Common myeloid progenitor, CD34-positive (primary cell): ENCODE measurements at regions not wholly inside any gene's neighbourhood (a gene's known extent, or its start where the extent isn't known, plus 50 kb on each side); places are given as distances from the start of the nearest gene placed in this dataset.

ENCODE experiments used
- CTCF ChIA-PET: fragments of 350-600 bp; sonication (Branson Sonifier 250); formaldehyde crosslinking; loops from one replicate; lab custom pipeline; 2021; ENCODE audit warnings: antibody characterized with exemption; lab: Charles Lee
- POLR2A ChIA-PET: fragments of 350-600 bp; sonication (Branson Sonifier 250); formaldehyde crosslinking; loops from one replicate; lab custom pipeline; 2021; ENCODE audit warnings: antibody characterized with exemption; lab: Charles Lee
- DNase-seq, 3 donors: peaks; one replicate each; pipeline versions ENCODE4 v3.0.0 to v3.0.0-alpha.2; 2013
- H3K27ac ChIP-seq, 2 experiments: 1 replicate in 1 of 2; 2 replicates in 1 of 2; pipeline ENCODE4 v1.7.0; 2013; ENCODE audit warnings: inconsistent platforms in 2 of 2, low read length in 2 of 2, mild to moderate bottlenecking in 2 of 2, low read depth in 1 of 2, moderate library complexity in 1 of 2; ENCODE audit not compliant: severe bottlenecking in 2 of 2, insufficient read depth in 1 of 2, poor library complexity in 1 of 2
- H3K27me3 ChIP-seq, 5 experiments: replicated peaks in 2 of 5; 1 replicate in 3 of 5; 2 replicates in 2 of 5; pipeline versions ENCODE4 v1.6.1 to v1.7.0; 2013; ENCODE audit warnings: low read length in 4 of 5, mild to moderate bottlenecking in 2 of 5, moderate library complexity in 2 of 5, inconsistent platforms in 1 of 5; ENCODE audit not compliant: insufficient read depth in 5 of 5, control insufficient read depth in 4 of 5
- H3K36me3 ChIP-seq, 4 experiments: 1 replicate in 2 of 4; 2 replicates in 2 of 4; pipeline versions ENCODE4 v1.6.1 to v1.7.0; 2013; ENCODE audit warnings: low read length in 3 of 4, control low read depth in 1 of 4, mild to moderate bottlenecking in 1 of 4; ENCODE audit not compliant: control insufficient read depth in 4 of 4, insufficient read depth in 4 of 4
- H3K4me1 ChIP-seq, 4 experiments: 1 replicate in 3 of 4; 2 replicates in 1 of 4; pipeline versions ENCODE4 v1.6.1 to v1.7.1; 2013; ENCODE audit warnings: low read length in 3 of 4, mild to moderate bottlenecking in 3 of 4, control low read depth in 1 of 4, inconsistent platforms in 1 of 4, moderate library complexity in 1 of 4; ENCODE audit not compliant: control insufficient read depth in 4 of 4, insufficient read depth in 4 of 4; ENCODE audit errors: control extremely low read depth in 1 of 4
- H3K4me3 ChIP-seq, 7 experiments: 1 replicate in 4 of 7; 2 replicates in 3 of 7; pipeline versions ENCODE4 v1.5.1 to v1.7.0; 2013; ENCODE audit warnings: mild to moderate bottlenecking in 7 of 7, low read length in 6 of 7, moderate library complexity in 6 of 7, inconsistent platforms in 2 of 7, low read depth in 2 of 7, control low read depth in 1 of 7; ENCODE audit not compliant: insufficient read depth in 4 of 7, control insufficient read depth in 1 of 7; ENCODE audit errors: extremely low read depth in 1 of 7
- H3K9me3 ChIP-seq, 5 experiments: 1 replicate in 4 of 5; 2 replicates in 1 of 5; pipeline versions ENCODE4 v1.6.1 to v1.7.1; 2013; ENCODE audit warnings: low read length in 4 of 5, mild to moderate bottlenecking in 2 of 5, inconsistent platforms in 1 of 5, low read depth in 1 of 5, moderate library complexity in 1 of 5; ENCODE audit not compliant: control insufficient read depth in 4 of 5, insufficient read depth in 2 of 5; ENCODE audit errors: control extremely low read depth in 1 of 5
- WGBS: methylation state at CpG from one replicate; pipeline ENCODE4 v1.1.5; 2013; ENCODE audit not compliant: insufficient coverage; 5-methylcytosine and 5-hydroxymethylcytosine counted together

GRCh38 chr1:29793653-29794348, 557.5 kb downstream of the PTPRU start:
- no peak overlapping the region for H3K27ac ChIP-seq
- POLR2A ChIA-PET: no interaction called here
- no peak overlapping the region for H3K4me3 ChIP-seq
- H3K27me3 ChIP-seq: peaks cover 0 to 6% (median 0%) of the 10 kb centered on the region in 5 experiments
- CTCF ChIA-PET: interaction anchor here (1.0 to 1.5 kb wide), 3 partner anchors 12 to 914 kb away, joined by 3 to 5 read pairs (median 3); no protein-coding TSS in a partner anchor
- no peak for DNase-seq
- peaks cover 0 to 7% (median 3%) of the 10 kb centered on the region in 5 experiments for H3K9me3 ChIP-seq
- H3K36me3 ChIP-seq: no peaks in the 10 kb centered on the region
- no peaks in the 10 kb centered on the region for H3K4me1 ChIP-seq
- 83% methylated on average over 6 of the region's 8 CpGs for WGBS

DNA sequence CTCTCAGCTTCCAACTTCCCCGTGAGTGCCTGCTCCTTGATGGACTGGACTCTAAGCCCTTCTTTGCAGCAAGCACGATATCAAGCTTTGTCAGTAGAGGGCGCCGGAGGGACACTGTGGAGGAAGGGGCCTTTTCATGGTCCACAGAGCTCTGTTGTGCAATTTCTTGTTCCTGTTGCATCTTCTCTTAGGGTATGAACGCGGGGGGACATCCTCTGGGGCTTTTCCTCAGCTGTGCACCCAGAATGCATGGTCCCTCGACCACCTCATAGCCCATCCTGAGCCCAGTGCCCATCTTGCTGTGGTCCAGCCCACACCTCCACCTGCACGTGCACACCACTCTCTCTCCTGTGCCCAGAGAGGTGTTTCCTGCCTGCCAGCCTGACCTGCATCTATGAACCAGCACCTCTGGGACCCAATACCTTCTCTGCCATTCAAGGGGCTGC, 556.8 kb downstream of the PTPRU start:
- 10% methylated on average over 5 of the region's 8 CpGs for WGBS
- H3K27ac ChIP-seq: no peak overlapping the region
- POLR2A ChIA-PET: no interaction called here
- H3K4me1 ChIP-seq: no peaks in the 10 kb centered on the region
- H3K27me3 ChIP-seq: peaks cover 0 to 6% (median 0%) of the 10 kb centered on the region in 5 experiments
- CTCF ChIA-PET: interaction anchor here (0.9 to 1.5 kb wide), 7 partner anchors 10 to 915 kb away, joined by 3 to 5 read pairs (median 3); no protein-coding TSS in a partner anchor
- no peak overlapping the region for H3K4me3 ChIP-seq
- H3K9me3 ChIP-seq: peaks cover 0 to 7% (median 3%) of the 10 kb centered on the region in 5 experiments
- no peaks in the 10 kb centered on the region for H3K36me3 ChIP-seq
- DNase-seq: peak; percentile 72 to 89 (median 84)

DNA sequence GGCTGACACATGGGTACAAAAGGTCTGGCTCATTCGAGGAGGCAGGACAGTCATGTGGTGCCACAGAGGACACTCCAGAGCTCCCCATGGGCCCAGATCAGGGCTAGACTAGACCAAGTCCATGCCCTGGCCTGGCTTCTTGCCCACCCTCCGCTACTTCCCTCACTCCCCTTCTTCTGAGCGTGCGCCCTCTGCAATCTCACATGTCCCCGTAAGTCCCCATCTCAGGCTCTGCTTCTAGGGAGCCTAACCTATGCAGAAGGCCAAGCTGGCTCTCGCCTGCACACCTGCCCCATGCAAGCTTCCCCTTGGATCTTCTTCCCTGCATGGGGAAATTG, 553.6 kb downstream of the PTPRU start:
- 81% methylated on average over 6 of the region's 6 CpGs for WGBS
- Histone ChIP-seq H3K36me3 (no peaks in the 10 kb centered on the region), H3K4me3 (no peak overlapping the region), H3K27me3 (peaks cover 0 to 10% (median under 1%) of the 10 kb centered on the region in 5 experiments), H3K9me3 (no peaks in the 10 kb centered on the region), H3K27ac (no peak overlapping the region), H3K4me1 (no peaks in the 10 kb centered on the region)
- CTCF ChIA-PET: interaction anchor here (1.0 kb wide), 1 partner anchor 54 kb away, joined by 3 read pairs; no protein-coding TSS in a partner anchor
- DNase-seq: no peak
- POLR2A ChIA-PET: no interaction called here

- Histone ChIP-seq H3K4me3 (no peak overlapping the region), H3K27me3 (peaks cover 0 to 10% (median 1%) of the 10 kb centered on the region in 5 experiments), H3K27ac (no peak overlapping the region), H3K36me3 (no peaks in the 10 kb centered on the region), H3K9me3 (no peaks in the 10 kb centered on the region), H3K4me1 (no peaks in the 10 kb centered on the region)
- no peak for DNase-seq
- POLR2A ChIA-PET: no interaction called here
- CTCF ChIA-PET: interaction anchor here (1.0 kb wide), 1 partner anchor 54 kb away, joined by 3 read pairs; no protein-coding TSS in a partner anchor
- WGBS: 69% methylated on average over 8 of the region's 10 CpGs
These were observed 553.0 kb downstream of the PTPRU start for GRCh38 chr1:29789221-29789909.

GRCh38 chr1:29786791-29787732, 550.7 kb downstream of the PTPRU start:
- DNase-seq: no peak
- Histone ChIP-seq H3K27me3 (peaks cover 0 to 23% (median 1%) of the 10 kb centered on the region in 5 experiments), H3K4me3 (no peak overlapping the region), H3K27ac (no peak overlapping the region), H3K4me1 (no peaks in the 10 kb centered on the region), H3K36me3 (no peaks in the 10 kb centered on the region), H3K9me3 (no peaks in the 10 kb centered on the region)
- ChIA-PET POLR2A (no interaction called here), CTCF (no interaction called here)
- WGBS: 89% methylated on average over 11 of the region's 13 CpGs

- no peak overlapping the region for H3K27ac ChIP-seq
- H3K27me3 ChIP-seq: peaks cover 0 to 26% (median 1%) of the 10 kb centered on the region in 5 experiments
- H3K4me3 ChIP-seq: no peak overlapping the region
- no peaks in the 10 kb centered on the region for H3K9me3 ChIP-seq
- H3K4me1 ChIP-seq: no peaks in the 10 kb centered on the region
- no peak for DNase-seq
- no peaks in the 10 kb centered on the region for H3K36me3 ChIP-seq
- ChIA-PET CTCF (no interaction called here), POLR2A (no interaction called here)
- WGBS: 87% methylated on average over 3 of the region's 4 CpGs
These were observed 549.9 kb downstream of the PTPRU start for GRCh38 chr1:29786195-29786594.
